ENCODE measurements at regions not wholly inside any gene's neighbourhood (a gene's known extent, or its start where the extent isn't known, plus 50 kb on each side); places are given as distances from the start of the nearest gene placed in this dataset.

- Mint-ChIP-seq H3K4me3 (no peak overlapping the region), H3K9me3 (ENCODE audit: insufficient read depth) (no peaks in the 10 kb centered on the region), H3K4me1 (no peaks in the 10 kb centered on the region), H3K27me3 (peaks cover 15% of the 10 kb centered on the region), H3K27ac (no peak overlapping the region)
- no peak overlapping the region for H3K9ac ChIP-seq (ENCODE audit: low read length)
- H3K4me1 ChIP-seq (ENCODE audit: control insufficient read depth in 2 of 2, insufficient read depth in 2 of 2, low read length in 2 of 2): no peaks in the 10 kb centered on the region
- DNase-seq: no peak
- no peak overlapping the region for H2AFZ ChIP-seq (ENCODE audit: insufficient read depth, low read depth, low read length, poor library complexity, severe bottlenecking)
- ATAC-seq (ENCODE audit: low read depth): no peak
- no peaks in the 10 kb centered on the region for H4K20me1 ChIP-seq (ENCODE audit: control insufficient read depth, insufficient read depth, low read length, poor library complexity, severe bottlenecking)
- H3K4me3 ChIP-seq (ENCODE audit: control extremely low read depth in 1 of 5, extremely low read depth in 1 of 5, insufficient read depth in 1 of 5, low read depth in 2 of 5, low read length in 4 of 5): no peak overlapping the region
- no peak overlapping the region for H3K4me2 ChIP-seq (replicated peaks; ENCODE audit: low read depth, low read length, poor library complexity, severe bottlenecking)
- CTCF ChIA-PET: no interaction called here
- no peaks in the 10 kb centered on the region for H3K79me2 ChIP-seq (ENCODE audit: control insufficient read depth, insufficient read depth, low read length)
- 84% methylated on average over 4 of the region's 5 CpGs for WGBS (ENCODE audit: insufficient coverage)
- peaks cover 0 to 3% (median 0%) of the 10 kb centered on the region in 4 experiments for H3K27me3 ChIP-seq (replicated peaks in 1 of 4; ENCODE audit: control extremely low read depth in 1 of 4, control insufficient read depth in 3 of 4, insufficient read depth in 4 of 4, low read length in 3 of 4)
- no peaks in the 10 kb centered on the region for H3K36me3 ChIP-seq (replicated peaks in 1 of 2; ENCODE audit: control extremely low read depth in 1 of 2, control insufficient read depth in 1 of 2, extremely low read depth in 1 of 2, insufficient read depth in 2 of 2, low read length in 1 of 2)
- TF ChIP-seq EZH2 (IDR thresholded peaks at IDR 0.05; ENCODE audit: borderline replicate concordance, insufficient read depth, low read depth, low read length, poor library complexity, severe bottlenecking) (no peak), CTCF (IDR thresholded peaks at IDR 0.05) (no peak)
- H3K27ac ChIP-seq (ENCODE audit: low read length in 2 of 2): no peak overlapping the region
- intact Hi-C loops (cut with micrococcal nuclease): no loop called here
- POLR2A ChIA-PET: no interaction called here
- H3K9me3 ChIP-seq (ENCODE audit: control extremely low read depth in 1 of 3, control insufficient read depth in 2 of 3, insufficient read depth in 1 of 3, low read length in 2 of 3): peaks cover 0 to 4% (median 0%) of the 10 kb centered on the region in 3 donors
These were observed 406.5 kb upstream of the B3GAT1 start for GRCh38 chr11:134818516-134818915.

- H3K79me2 ChIP-seq (ENCODE audit: control insufficient read depth, insufficient read depth, low read length): no peaks in the 10 kb centered on the region
- POLR2A ChIA-PET: no interaction called here
- ATAC-seq (ENCODE audit: low read depth) (no peak), DNase-seq (no peak)
- intact Hi-C loops (cut with micrococcal nuclease): no loop called here
- no peak overlapping the region for H3K4me2 ChIP-seq (replicated peaks; ENCODE audit: low read depth, low read length, poor library complexity, severe bottlenecking)
- H3K4me3 Mint-ChIP-seq: no peak overlapping the region
- CTCF ChIA-PET: no interaction called here
- H3K9me3 Mint-ChIP-seq (ENCODE audit: insufficient read depth): no peaks in the 10 kb centered on the region
- peaks cover 19% of the 10 kb centered on the region for H3K27me3 Mint-ChIP-seq
- H3K27ac ChIP-seq (ENCODE audit: low read length in 2 of 2): no peak overlapping the region
- WGBS (ENCODE audit: insufficient coverage): 100% methylated on average over 1 of the region's 2 CpGs
- H3K27ac Mint-ChIP-seq: no peak overlapping the region
- H3K9me3 ChIP-seq (ENCODE audit: control extremely low read depth in 1 of 3, control insufficient read depth in 2 of 3, insufficient read depth in 1 of 3, low read length in 2 of 3): no peaks in the 10 kb centered on the region
- no peaks in the 10 kb centered on the region for H3K4me1 Mint-ChIP-seq
- no peaks in the 10 kb centered on the region for H3K4me1 ChIP-seq (ENCODE audit: control insufficient read depth in 2 of 2, insufficient read depth in 2 of 2, low read length in 2 of 2)
- no peak overlapping the region for H2AFZ ChIP-seq (ENCODE audit: insufficient read depth, low read depth, low read length, poor library complexity, severe bottlenecking)
- no peak overlapping the region for H3K9ac ChIP-seq (ENCODE audit: low read length)
- H3K36me3 ChIP-seq (replicated peaks in 1 of 2; ENCODE audit: control extremely low read depth in 1 of 2, control insufficient read depth in 1 of 2, extremely low read depth in 1 of 2, insufficient read depth in 2 of 2, low read length in 1 of 2): no peaks in the 10 kb centered on the region
- H4K20me1 ChIP-seq (ENCODE audit: control insufficient read depth, insufficient read depth, low read length, poor library complexity, severe bottlenecking): no peaks in the 10 kb centered on the region
- no peak overlapping the region for H3K4me3 ChIP-seq (ENCODE audit: control extremely low read depth in 1 of 5, extremely low read depth in 1 of 5, insufficient read depth in 1 of 5, low read depth in 2 of 5, low read length in 4 of 5)
- peaks cover 0 to 3% (median 0%) of the 10 kb centered on the region in 4 experiments for H3K27me3 ChIP-seq (replicated peaks in 1 of 4; ENCODE audit: control extremely low read depth in 1 of 4, control insufficient read depth in 3 of 4, insufficient read depth in 4 of 4, low read length in 3 of 4)
- TF ChIP-seq CTCF (IDR thresholded peaks at IDR 0.05): no peak
- TF ChIP-seq EZH2 (IDR thresholded peaks at IDR 0.05; ENCODE audit: borderline replicate concordance, insufficient read depth, low read depth, low read length, poor library complexity, severe bottlenecking): no peak
These were observed 403.4 kb upstream of the B3GAT1 start for GRCh38 chr11:134815404-134815803.
